Right ventricle myocardium inferior (tissue), 1 donor: ENCODE measurements at regions not wholly inside any gene's neighbourhood (a gene's known extent, or its start where the extent isn't known, plus 50 kb on each side); places are given as distances from the start of the nearest gene placed in this dataset.

Source experiments
- ATAC-seq: fragments of 200-7000 bp; cut with Tn5 transposase; one replicate; pipeline ENCODE4 v1.9.1; 2020; ENCODE audit warnings: mild to moderate bottlenecking, moderate library complexity
- DNase-seq: peaks from one replicate; pipeline ENCODE4 v3.0.0; 2021; ENCODE audit errors: missing footprints
- intact Hi-C: fragments of 100-400 bp; cut with DNase I; formaldehyde crosslinking; loops from one replicate; pipeline ENCODE4 v1.11.0; 2022
- donor health status: DM: no; HTN: yes; CAD: no; lungs with severe emphysema.

GRCh38 chr4:160847228-160847627, 1316.6 kb downstream of the FSTL5 start:
- ATAC-seq (no peak), DNase-seq (no peak)

GRCh38 chr4:160848489-160848888, 1315.3 kb downstream of the FSTL5 start:
- no peak for ATAC-seq

More at GRCh38 chr4:160847228-160847627, 1316.6 kb downstream of the FSTL5 start:
- intact Hi-C loops: no loop called here

GRCh38 chr4:160848901-160849760, 1314.7 kb downstream of the FSTL5 start:
- DNase-seq: no peak
- intact Hi-C loops: no loop called here
- no peak for ATAC-seq

More at GRCh38 chr4:160848489-160848888, 1315.3 kb downstream of the FSTL5 start:
- intact Hi-C loops: no loop called here
- no peak for DNase-seq

GRCh38 chr4:160864253-160864652, 1299.5 kb downstream of the FSTL5 start:
- no peak for DNase-seq
- intact Hi-C loops: no loop called here
- no peak for ATAC-seq

- no peak for DNase-seq
- ATAC-seq: no peak
- intact Hi-C loops: no loop called here
Observed at GRCh38 chr4:160869899-160870298, 1293.9 kb downstream of the FSTL5 start.

GRCh38 chr4:160872491-160872890, 1291.3 kb downstream of the FSTL5 start:
- intact Hi-C loops: no loop called here
- no peak for ATAC-seq
- no peak for DNase-seq

GRCh38 chr4:160877087-160877790, 1286.6 kb downstream of the FSTL5 start:
- DNase-seq (no peak), ATAC-seq (no peak)
- intact Hi-C loops: no loop called here

- DNase-seq: no peak
- ATAC-seq: no peak
- intact Hi-C loops: no loop called here
Observed at GRCh38 chr4:160880180-160880579, 1283.6 kb downstream of the FSTL5 start.

- intact Hi-C loops: no loop called here
- no peak for ATAC-seq
- DNase-seq: no peak
Observed at GRCh38 chr4:160887668-160888067, 1276.1 kb downstream of the FSTL5 start.

- intact Hi-C loops: no loop called here
- no peak for ATAC-seq
- no peak for DNase-seq
Observed at GRCh38 chr4:160894128-160894527, 1269.7 kb downstream of the FSTL5 start.

GRCh38 chr4:160894809-160895208, 1269.0 kb downstream of the FSTL5 start:
- intact Hi-C loops: no loop called here
- no peak for ATAC-seq

GRCh38 chr4:160927311-160927710, 1236.5 kb downstream of the FSTL5 start:
- intact Hi-C loops: no loop called here

More at GRCh38 chr4:160894809-160895208, 1269.0 kb downstream of the FSTL5 start:
- no peak for DNase-seq

GRCh38 chr4:160928482-160928881, 1235.3 kb downstream of the FSTL5 start:
- intact Hi-C loops: no loop called here
- ATAC-seq (no peak), DNase-seq (no peak)

More at GRCh38 chr4:160927311-160927710, 1236.5 kb downstream of the FSTL5 start:
- ATAC-seq (no peak), DNase-seq (no peak)

GRCh38 chr4:160947653-160948052, 1216.1 kb downstream of the FSTL5 start:
- intact Hi-C loops: no loop called here
- ATAC-seq (no peak), DNase-seq (no peak)

- intact Hi-C loops: no loop called here
- no peak for ATAC-seq
- no peak for DNase-seq
Observed at GRCh38 chr4:160956875-160957274, 1206.9 kb downstream of the FSTL5 start.

- intact Hi-C loops: no loop called here
- DNase-seq (no peak), ATAC-seq (no peak)
Observed at GRCh38 chr4:160969925-160970324, 1193.9 kb downstream of the FSTL5 start.

GRCh38 chr4:160980091-160980490, 1183.7 kb downstream of the FSTL5 start:
- DNase-seq (no peak), ATAC-seq (no peak)
- intact Hi-C loops: no loop called here

- ATAC-seq (no peak), DNase-seq (no peak)
- intact Hi-C loops: no loop called here
Observed at GRCh38 chr4:160981083-160981482, 1182.7 kb downstream of the FSTL5 start.

- intact Hi-C loops: no loop called here
- DNase-seq (no peak), ATAC-seq (no peak)
Observed at GRCh38 chr4:160983035-160983434, 1180.8 kb downstream of the FSTL5 start.

- DNase-seq: peak; percentile 45
- intact Hi-C loops: no loop called here
- ATAC-seq: no peak
Observed at GRCh38 chr4:161002386-161002785, 1161.4 kb downstream of the FSTL5 start.
